ENCODE measurements at regions not wholly inside any gene's neighbourhood (a gene's known extent, or its start where the extent isn't known, plus 50 kb on each side); places are given as distances from the start of the nearest gene placed in this dataset.
A peak's percentile ranks its signal among the peaks of the same experiment; 100 is the strongest.

DNA sequence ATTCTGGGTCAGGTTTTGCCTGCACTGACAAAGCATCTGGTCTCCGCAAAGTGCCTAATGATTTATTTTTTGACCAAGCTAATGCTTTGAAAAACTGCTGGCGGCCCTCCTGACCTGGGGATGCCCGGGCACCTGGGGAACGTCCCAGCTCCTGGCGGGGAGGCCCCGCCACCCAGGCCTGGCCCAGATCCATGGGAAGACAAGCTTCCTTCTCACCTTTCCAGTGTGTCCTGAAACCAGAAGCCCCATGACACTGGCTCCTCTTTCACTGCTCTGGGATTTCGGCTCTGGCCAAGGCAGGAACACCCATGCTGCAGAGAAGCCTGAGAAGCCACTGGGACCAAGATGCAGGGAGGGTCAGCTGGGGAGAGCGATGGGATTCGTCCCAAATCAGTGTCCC is 144.1 kb downstream of the SEC61B start:
- Histone ChIP-seq H3K4me3 (no peak overlapping the region), H3K27me3 (no peaks in the 10 kb centered on the region), H3K27ac (no peak overlapping the region), H3K36me3 (no peaks in the 10 kb centered on the region), H3K4me1 (no peaks in the 10 kb centered on the region), H3K9me3 (no peaks in the 10 kb centered on the region)
- intact Hi-C loops (cut with DNase I; ENCODE audit: low total_unique reads), result no loop called here
- no peak for TF ChIP-seq POLR2A (IDR thresholded peaks at IDR 0.05)
- TF ChIP-seq, protein P1, sequence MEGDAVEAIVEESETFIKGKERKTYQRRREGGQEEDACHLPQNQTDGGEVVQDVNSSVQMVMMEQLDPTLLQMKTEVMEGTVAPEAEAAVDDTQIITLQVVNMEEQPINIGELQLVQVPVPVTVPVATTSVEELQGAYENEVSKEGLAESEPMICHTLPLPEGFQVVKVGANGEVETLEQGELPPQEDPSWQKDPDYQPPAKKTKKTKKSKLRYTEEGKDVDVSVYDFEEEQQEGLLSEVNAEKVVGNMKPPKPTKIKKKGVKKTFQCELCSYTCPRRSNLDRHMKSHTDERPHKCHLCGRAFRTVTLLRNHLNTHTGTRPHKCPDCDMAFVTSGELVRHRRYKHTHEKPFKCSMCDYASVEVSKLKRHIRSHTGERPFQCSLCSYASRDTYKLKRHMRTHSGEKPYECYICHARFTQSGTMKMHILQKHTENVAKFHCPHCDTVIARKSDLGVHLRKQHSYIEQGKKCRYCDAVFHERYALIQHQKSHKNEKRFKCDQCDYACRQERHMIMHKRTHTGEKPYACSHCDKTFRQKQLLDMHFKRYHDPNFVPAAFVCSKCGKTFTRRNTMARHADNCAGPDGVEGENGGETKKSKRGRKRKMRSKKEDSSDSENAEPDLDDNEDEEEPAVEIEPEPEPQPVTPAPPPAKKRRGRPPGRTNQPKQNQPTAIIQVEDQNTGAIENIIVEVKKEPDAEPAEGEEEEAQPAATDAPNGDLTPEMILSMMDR (IDR thresholded peaks at IDR 0.05), result no peak
- DNase-seq, result no peak

DNA sequence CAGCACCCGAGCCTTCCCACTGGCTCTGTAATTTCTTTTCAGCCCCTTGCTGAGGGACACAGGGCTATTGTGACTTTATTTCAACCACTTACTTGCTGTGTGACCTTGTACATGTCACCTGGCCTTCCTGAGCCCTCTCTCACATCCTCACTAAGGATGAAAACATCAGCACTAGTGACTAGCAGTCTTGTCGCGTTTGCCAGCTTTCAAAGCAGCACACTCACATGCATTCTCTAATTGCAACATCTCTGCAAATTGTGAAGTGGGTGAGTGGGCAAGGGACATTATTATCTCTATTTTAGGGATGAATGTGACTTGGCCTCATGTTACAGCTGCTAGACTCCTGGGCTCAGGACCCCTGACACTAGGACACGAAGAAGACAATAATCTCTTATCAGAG is 144.5 kb downstream of the SEC61B start:
- intact Hi-C loops (cut with DNase I; ENCODE audit: low total_unique reads), result no loop called here
- TF ChIP-seq, protein P1 (IDR thresholded peaks at IDR 0.05), result no peak
- no peak for TF ChIP-seq POLR2A (IDR thresholded peaks at IDR 0.05)
- Histone ChIP-seq H3K9me3 (no peaks in the 10 kb centered on the region), H3K27me3 (no peaks in the 10 kb centered on the region), H3K4me1 (no peaks in the 10 kb centered on the region), H3K27ac (no peak overlapping the region), H3K4me3 (no peak overlapping the region), H3K36me3 (no peaks in the 10 kb centered on the region)
- no peak for DNase-seq

DNA sequence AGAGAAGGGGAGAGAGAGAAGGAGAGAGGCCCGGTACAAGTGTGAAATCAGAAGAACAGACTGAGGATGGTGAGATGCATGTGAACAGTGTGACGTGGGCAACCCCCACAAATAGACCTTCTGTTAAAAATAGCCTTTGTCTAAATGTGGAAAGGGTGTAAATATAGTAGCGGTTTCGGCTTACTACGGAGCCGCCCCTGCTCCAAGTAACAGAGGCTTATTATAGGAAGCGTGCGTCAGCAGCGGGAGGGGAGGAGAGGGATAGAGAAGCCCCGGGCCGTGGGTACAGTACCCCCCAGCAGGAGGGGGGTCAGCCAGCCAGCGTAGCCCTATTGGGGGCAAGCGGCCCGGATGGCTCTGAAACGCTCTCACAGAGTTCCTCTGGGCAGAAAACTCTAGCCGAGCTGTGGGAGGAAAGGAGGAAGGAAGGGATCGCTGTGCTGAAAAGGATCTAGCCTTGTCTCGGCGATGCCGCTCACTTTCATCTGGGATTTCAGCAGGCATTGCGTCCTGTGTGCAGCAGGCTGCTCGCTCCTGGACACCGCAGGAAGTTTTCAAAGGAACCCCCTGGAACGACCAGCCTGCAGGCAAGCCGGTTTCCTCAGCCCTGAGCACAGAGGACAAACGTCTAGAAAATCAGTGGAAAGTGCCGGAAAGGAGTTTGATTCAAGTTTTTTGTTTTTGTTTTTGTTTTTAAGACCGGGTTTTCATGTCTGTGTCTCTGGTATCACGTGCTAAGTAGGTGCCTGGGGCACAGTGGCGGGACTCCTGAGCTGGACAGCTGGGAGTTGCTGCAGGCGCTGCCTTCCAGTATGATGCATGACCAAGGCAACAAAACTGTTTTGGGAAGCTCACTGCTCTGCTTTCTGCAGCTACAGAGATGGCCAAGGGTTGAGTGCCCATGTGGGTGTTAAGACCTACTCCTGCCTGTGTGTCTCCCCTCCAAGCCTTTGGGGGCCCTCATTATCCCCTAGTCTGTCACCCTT is 146.6 kb downstream of the SEC61B start:
- intact Hi-C loops (cut with DNase I; ENCODE audit: low total_unique reads), result no loop called here
- Histone ChIP-seq H3K4me3 (peak overlapping the region; percentile 26 to 31), H3K4me1 (no peaks in the 10 kb centered on the region), H3K27ac (peak overlapping the region; percentile 37 to 73), H3K36me3 (no peaks in the 10 kb centered on the region), H3K9me3 (no peaks in the 10 kb centered on the region), H3K27me3 (no peaks in the 10 kb centered on the region)
- TF ChIP-seq, protein P1 (IDR thresholded peaks at IDR 0.05), result no peak
- TF ChIP-seq POLR2A (IDR thresholded peaks at IDR 0.05), result peak in 1 of 2 donors; percentile 27
- DNase-seq, result peak; percentile 29 to 49

DNA sequence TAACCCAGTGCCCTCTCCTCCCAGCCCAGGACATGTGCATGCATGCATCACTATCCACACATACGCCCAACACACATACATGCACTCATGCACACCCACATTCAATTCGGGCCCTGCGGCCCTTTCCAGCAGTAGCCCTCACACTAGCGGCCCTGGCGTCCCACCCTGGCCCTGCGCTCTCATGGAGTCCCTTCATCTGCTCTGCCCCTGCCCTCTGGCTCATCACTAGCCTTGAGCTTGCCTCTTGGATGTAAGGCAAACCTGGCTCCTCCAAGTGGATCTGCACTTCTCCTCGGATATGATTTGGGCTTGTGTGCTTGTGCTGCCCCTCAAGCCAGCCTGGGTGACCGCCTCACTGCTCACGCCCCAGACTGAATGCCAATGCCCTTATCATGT is 147.2 kb downstream of the SEC61B start:
- no peak overlapping the region for H3K4me3 ChIP-seq
- TF ChIP-seq, protein P1 (IDR thresholded peaks at IDR 0.05), result no peak
- TF ChIP-seq POLR2A (IDR thresholded peaks at IDR 0.05), result no peak
- intact Hi-C loops (cut with DNase I; ENCODE audit: low total_unique reads), result no loop called here

DNA sequence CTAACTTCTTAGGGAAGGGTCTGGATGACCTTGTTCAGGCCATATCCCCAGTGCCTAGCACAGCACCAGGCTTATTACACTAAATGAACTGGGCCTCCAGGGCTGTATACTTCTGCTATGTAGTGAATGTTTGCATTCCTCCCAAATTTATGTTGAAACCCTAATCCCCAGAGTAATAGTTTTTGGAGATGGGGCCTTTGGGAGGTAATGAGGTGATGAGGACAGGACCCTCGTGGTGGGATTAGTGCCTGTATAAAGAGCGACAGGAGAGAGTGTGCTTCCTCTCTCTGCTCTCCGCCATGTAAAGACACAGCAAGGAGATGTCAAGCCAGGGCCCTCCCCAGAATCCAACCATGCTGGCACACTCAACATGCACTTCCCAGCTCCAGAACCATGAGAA is 148.3 kb downstream of the SEC61B start:
- intact Hi-C loops (cut with DNase I; ENCODE audit: low total_unique reads), result no loop called here
- no peaks in the 10 kb centered on the region for H3K9me3 ChIP-seq
- no peak overlapping the region for H3K4me3 ChIP-seq
- TF ChIP-seq, protein P1 (IDR thresholded peaks at IDR 0.05), result no peak
- no peak for TF ChIP-seq POLR2A (IDR thresholded peaks at IDR 0.05)
- H3K27ac ChIP-seq, result no peak overlapping the region
- no peak for DNase-seq
- no peaks in the 10 kb centered on the region for H3K36me3 ChIP-seq
- H3K27me3 ChIP-seq, result no peaks in the 10 kb centered on the region
- no peaks in the 10 kb centered on the region for H3K4me1 ChIP-seq

More for the DNA sequence above, 147.2 kb downstream of the SEC61B start:
- no peak for DNase-seq
- Histone ChIP-seq H3K36me3 (no peaks in the 10 kb centered on the region), H3K27ac (no peak overlapping the region), H3K9me3 (no peaks in the 10 kb centered on the region), H3K4me1 (no peaks in the 10 kb centered on the region), H3K27me3 (no peaks in the 10 kb centered on the region)

Measured in uterus (tissue), 3 donors.